IMR-90 (cell line): ENCODE measurements at regions not wholly inside any gene's neighbourhood (a gene's known extent, or its start where the extent isn't known, plus 50 kb on each side); places are given as distances from the start of the nearest gene placed in this dataset.
"Not testable (repeated sequence)": the region's sequence is repeated elsewhere in the genome, so short reads cannot be mapped to it uniquely, and the experiment has no call there.

ENCODE experiments used
- ATAC-seq: fragments of 200-7000 bp; cut with Tn5 transposase; 2 replicates; pipeline ENCODE4 v1.9.1; 2020; ENCODE audit warnings: low read depth, mild to moderate bottlenecking, moderate library complexity
- BruUV-seq: library from RNA; stranded (reverse); fragments of 400-500 nt; replicated peaks from 2 replicates; lab custom pipeline; 2021; lab: Mats Ljungman, UMichigan
- CTCF ChIA-PET: fragments of 300-600 bp; formaldehyde crosslinking; extraction: SDS; loops from one replicate; lab custom pipeline; 2021; ENCODE audit warnings: antibody characterized with exemption; lab: Yijun Ruan, JAX
- POLR2A ChIA-PET: fragments of 300-600 bp; sonication (Branson Sonifier 250); formaldehyde crosslinking; loops from one replicate; lab custom pipeline; 2022; ENCODE audit warnings: antibody characterized with exemption; ENCODE audit not compliant: unreplicated experiment; lab: Charles Lee
- DNase-seq: peaks from one replicate; pipeline ENCODE4 v3.0.0; 2013
- H2AFZ ChIP-seq: replicated peaks from 2 replicates; pipeline ENCODE3; 2013; ENCODE audit warnings: low read length, mild to moderate bottlenecking; ENCODE audit not compliant: poor library complexity
- H2AK5ac ChIP-seq: 2 replicates; pipeline ENCODE4 v1.6.1; 2013; ENCODE audit warnings: low read depth, low read length, inconsistent platforms
- H2AK9ac ChIP-seq: replicated peaks from 2 replicates; pipeline ENCODE3; 2013; ENCODE audit warnings: mild to moderate bottlenecking, low read depth, low read length, moderate library complexity; ENCODE audit not compliant: poor library complexity
- H2BK120ac ChIP-seq: 2 replicates; pipeline ENCODE4 v1.6.1; 2013; ENCODE audit warnings: low read depth, low read length, inconsistent platforms
- H2BK15ac ChIP-seq: 3 replicates; pipeline ENCODE4 v1.6.1; 2013; ENCODE audit warnings: low read depth, low read length, inconsistent platforms
- H2BK20ac ChIP-seq: 2 replicates; pipeline ENCODE4 v1.6.1; 2013; ENCODE audit warnings: low read depth, mild to moderate bottlenecking, inconsistent platforms, low read length, moderate library complexity
- H2BK5ac ChIP-seq: 2 replicates; pipeline ENCODE4 v1.6.1; 2013; ENCODE audit warnings: mild to moderate bottlenecking, low read depth, low read length, inconsistent platforms; ENCODE audit not compliant: poor library complexity, severe bottlenecking
- H3K14ac ChIP-seq: replicated peaks from 2 replicates; pipeline ENCODE4 v1.6.1; 2013; ENCODE audit warnings: low read depth, low read length, inconsistent platforms
- H3K18ac ChIP-seq: 2 replicates; pipeline ENCODE4 v1.6.1; 2013; ENCODE audit warnings: low read depth, low read length, control low read depth
- H3K23ac ChIP-seq: 2 replicates; pipeline ENCODE4 v1.6.1; 2013; ENCODE audit warnings: low read depth, low read length, inconsistent platforms
- H3K27ac ChIP-seq: 2 replicates; pipeline ENCODE4 v1.5.1; 2013; ENCODE audit warnings: mild to moderate bottlenecking, control low read depth, low read length; ENCODE audit not compliant: insufficient read depth
- H3K27me3 ChIP-seq: 2 replicates; pipeline ENCODE4 v1.6.1; 2013; ENCODE audit warnings: low read length; ENCODE audit not compliant: control insufficient read depth, insufficient read depth
- H3K36me3 ChIP-seq: 2 replicates; pipeline ENCODE4 v1.6.1; 2013; ENCODE audit warnings: low read length, mixed read lengths; ENCODE audit not compliant: control insufficient read depth, insufficient read depth
- H3K4ac ChIP-seq: 2 replicates; pipeline ENCODE4 v1.6.1; 2013; ENCODE audit warnings: low read depth, low read length, inconsistent platforms
- H3K4me1 ChIP-seq: 2 replicates; pipeline ENCODE4 v1.6.1; 2013; ENCODE audit warnings: low read length, mixed read lengths; ENCODE audit not compliant: control insufficient read depth, insufficient read depth
- H3K4me2 ChIP-seq: 2 replicates; pipeline ENCODE4 v1.6.1; 2013; ENCODE audit warnings: low read depth, mild to moderate bottlenecking, control low read depth, low read length, moderate library complexity
- H3K4me3 ChIP-seq: 2 replicates; pipeline ENCODE4 v1.5.1; 2013; ENCODE audit warnings: low read depth, mild to moderate bottlenecking, control low read depth, low read length, moderate library complexity; ENCODE audit not compliant: insufficient read depth
- H3K56ac ChIP-seq: 2 replicates; pipeline ENCODE4 v1.6.1; 2013; ENCODE audit warnings: low read length, inconsistent platforms; ENCODE audit not compliant: insufficient read depth; ENCODE audit errors: extremely low read depth
- H3K79me1 ChIP-seq, 2 experiments: 2 replicates each; pipeline ENCODE4 v1.6.1; 2013; ENCODE audit warnings: low read length in 2 of 2, inconsistent platforms in 1 of 2, low read depth in 1 of 2
- H3K9ac ChIP-seq: 2 replicates; pipeline ENCODE4 v1.6.1; 2013; ENCODE audit warnings: low read depth, low read length, control low read depth
- H3K9me1 ChIP-seq: 2 replicates; pipeline ENCODE4 v1.6.1; 2013; ENCODE audit warnings: low read length, inconsistent platforms; ENCODE audit not compliant: insufficient read depth
- H3K9me3 ChIP-seq: 2 replicates; pipeline ENCODE4 v1.6.1; 2013; ENCODE audit warnings: low read length; ENCODE audit not compliant: control insufficient read depth, insufficient read depth
- H4K20me1 ChIP-seq: 2 replicates; pipeline ENCODE4 v1.6.1; 2013; ENCODE audit warnings: low read length, inconsistent platforms; ENCODE audit not compliant: insufficient read depth
- H4K5ac ChIP-seq: 2 replicates; pipeline ENCODE4 v1.6.1; 2013; ENCODE audit warnings: mild to moderate bottlenecking, low read depth, low read length, control low read depth
- H4K8ac ChIP-seq, 2 experiments: 2 replicates each; pipeline ENCODE4 v1.6.1; 2013; ENCODE audit warnings: low read depth in 2 of 2, low read length in 2 of 2, control low read depth in 1 of 2, inconsistent platforms in 1 of 2
- H4K91ac ChIP-seq: 2 replicates; pipeline ENCODE4 v1.6.1; 2013; ENCODE audit warnings: low read depth, low read length, inconsistent platforms; ENCODE audit not compliant: insufficient read depth
- CEBPB ChIP-seq: IDR thresholded peaks from 2 replicates; pipeline ENCODE4 v1.6.1; 2012; ENCODE audit warnings: low read depth, low read length, improper control_type of control experiment
- CHD1 ChIP-seq: IDR thresholded peaks from 2 replicates; pipeline ENCODE4 v1.6.1; 2012; ENCODE audit warnings: low read depth, low read length, improper control_type of control experiment
- MAFK ChIP-seq: IDR thresholded peaks from 2 replicates; pipeline ENCODE4 v1.6.1; 2012; ENCODE audit warnings: low read depth, low read length, improper control_type of control experiment
- MXI1 ChIP-seq: IDR thresholded peaks from 2 replicates; pipeline ENCODE4 v1.6.1; 2012; ENCODE audit warnings: low read depth, mild to moderate bottlenecking, low read length, moderate library complexity, borderline replicate concordance
- NFE2L2 ChIP-seq: fragments of 150-350 bp; IDR thresholded peaks from 2 replicates; pipeline ENCODE4 v1.6.1; 2016; ENCODE audit warnings: low read depth, mild to moderate bottlenecking, low read length
- POLR2A ChIP-seq: IDR thresholded peaks from 2 replicates; pipeline ENCODE4 v1.6.1; 2012; ENCODE audit warnings: mild to moderate bottlenecking, low read depth, low read length
- RFX5 ChIP-seq: IDR thresholded peaks from 2 replicates; pipeline ENCODE4 v1.8.0; 2012; ENCODE audit warnings: low read depth, mild to moderate bottlenecking, low read length, moderate library complexity
- SMC3 ChIP-seq: fragments of 150-350 bp; IDR thresholded peaks from 2 replicates; pipeline ENCODE4 v1.6.1; 2016; ENCODE audit warnings: low read depth, mild to moderate bottlenecking, antibody characterized with exemption, low read length, moderate library complexity
- WGBS, 2 experiments: methylation state at CpG; one replicate each; pipeline versions ENCODE4 v1.1.5 to v1.1.7; 2013; ENCODE audit warnings: missing lambda C conversion rate in 2 of 2; ENCODE audit not compliant: insufficient read length in 1 of 2; ENCODE audit errors: extremely low coverage in 2 of 2; 5-methylcytosine and 5-hydroxymethylcytosine counted together
- dilution Hi-C: fragments of 300-500 bp; cut with HindIII; formaldehyde crosslinking; loops from one replicate; pipeline ENCODE4 v1.14.3; 2018; ENCODE audit warnings: low sequenced_read_pairs; ENCODE audit not compliant: unreplicated experiment
- in situ Hi-C: fragments of 300-500 bp; cut with MboI; formaldehyde crosslinking; loops from 3 replicates; pipeline ENCODE4 v1.14.3; 2019; ENCODE audit warnings: low sequenced_read_pairs, inconsistent platforms, mixed read lengths
- intact Hi-C: fragments of 100-400 bp; cut with micrococcal nuclease; formaldehyde crosslinking; loops from 2 replicates; pipeline ENCODE4 v1.10.0; 2022

DNA sequence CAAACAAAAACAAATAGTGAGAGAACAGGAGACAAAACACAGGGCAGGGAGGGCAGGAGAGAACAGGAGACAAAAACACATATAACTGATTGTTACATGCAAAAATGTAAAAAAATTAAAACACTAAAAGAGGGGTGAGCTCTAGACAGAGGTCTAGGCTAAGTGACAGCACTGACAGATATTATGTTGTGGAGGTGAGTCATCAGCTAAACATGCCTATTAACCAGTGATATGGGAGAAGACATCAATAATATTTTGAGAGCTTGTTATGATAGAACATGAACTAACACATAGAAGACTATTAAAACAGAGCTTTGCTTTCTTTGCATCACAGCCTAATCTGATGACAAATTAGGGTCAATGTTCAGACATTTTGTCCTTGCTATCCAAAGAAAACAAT lies 972.7 kb downstream of the PRIM2 start:
- H3K18ac ChIP-seq: no peak overlapping the region
- no peak overlapping the region for H3K9ac ChIP-seq
- H2BK5ac ChIP-seq: no peak overlapping the region
- H3K4me1 ChIP-seq: no peaks in the 10 kb centered on the region
- no peak for DNase-seq
- no peak overlapping the region for H3K14ac ChIP-seq
- no peak overlapping the region for H2BK120ac ChIP-seq
- H3K4me2 ChIP-seq: no peak overlapping the region
- H3K36me3 ChIP-seq: no peaks in the 10 kb centered on the region
- intact Hi-C loops (no loop called here), dilution Hi-C loops (no loop called here), in situ Hi-C loops (no loop called here)
- H4K91ac ChIP-seq: no peak overlapping the region
- no peak overlapping the region for H3K56ac ChIP-seq
- ChIA-PET POLR2A (no interaction called here), CTCF (no interaction called here)
- ATAC-seq: no peak
- H3K9me3 ChIP-seq: no peaks in the 10 kb centered on the region
- H2AK5ac ChIP-seq: no peak overlapping the region
- no peak overlapping the region for H3K27ac ChIP-seq
- no peak overlapping the region for H3K23ac ChIP-seq
- H3K4ac ChIP-seq: no peak overlapping the region
- BruUV-seq: no TSS peak
- no peak overlapping the region for H2BK20ac ChIP-seq
- TF ChIP-seq MAFK (no peak), CEBPB (no peak), RFX5 (no peak), MXI1 (no peak), NFE2L2 (no peak), SMC3 (no peak), CHD1 (no peak), POLR2A (no peak)
- no peak overlapping the region for H3K4me3 ChIP-seq
- no peaks in the 10 kb centered on the region for H3K9me1 ChIP-seq
- no peak overlapping the region for H2BK15ac ChIP-seq
- no peak overlapping the region for H2AFZ ChIP-seq
- no peaks in the 10 kb centered on the region for H3K79me1 ChIP-seq
- H2AK9ac ChIP-seq: no peak overlapping the region
- H4K5ac ChIP-seq: no peak overlapping the region
- no peaks in the 10 kb centered on the region for H4K20me1 ChIP-seq
- no peaks in the 10 kb centered on the region for H3K27me3 ChIP-seq
- no peak overlapping the region for H4K8ac ChIP-seq

DNA sequence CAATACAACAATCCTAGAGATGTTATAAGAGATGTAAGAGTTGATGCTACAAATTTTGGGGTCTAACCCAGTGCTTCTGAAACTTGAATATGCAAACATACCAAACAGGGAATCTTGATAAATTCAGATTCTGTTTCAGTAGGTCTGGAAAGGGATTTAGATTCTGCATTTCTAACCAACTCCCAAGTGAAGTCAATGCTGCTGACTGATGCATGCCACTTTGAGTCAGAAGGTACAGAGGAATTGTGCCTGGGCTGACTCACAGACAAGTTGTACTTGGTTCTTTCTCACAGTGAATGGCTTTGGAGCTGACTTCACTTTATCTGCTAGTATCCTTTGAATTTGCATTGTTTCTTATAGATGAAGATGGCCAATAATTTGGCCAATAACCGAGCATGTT lies 973.9 kb downstream of the PRIM2 start:
- H3K4ac ChIP-seq, H2AFZ ChIP-seq, H3K18ac ChIP-seq, H3K23ac ChIP-seq, H2BK5ac ChIP-seq, CTCF ChIA-PET, H4K5ac ChIP-seq, H3K56ac ChIP-seq, H3K4me3 ChIP-seq, H2BK120ac ChIP-seq, ATAC-seq, intact Hi-C loops, H3K4me2 ChIP-seq, H3K36me3 ChIP-seq, H2AK9ac ChIP-seq, H4K8ac ChIP-seq, H3K9me1 ChIP-seq, H3K27ac ChIP-seq, dilution Hi-C loops, H3K4me1 ChIP-seq, H3K79me1 ChIP-seq, H2AK5ac ChIP-seq, DNase-seq, H4K20me1 ChIP-seq, H2BK15ac ChIP-seq, BruUV-seq, H3K9me3 ChIP-seq, H3K14ac ChIP-seq, H3K9ac ChIP-seq, H3K27me3 ChIP-seq, H2BK20ac ChIP-seq, H4K91ac ChIP-seq, POLR2A ChIA-PET, in situ Hi-C loops: not testable (repeated sequence)
- WGBS, 2 experiments: no CpG with 5 or more reads among the region's 1 CpG
